ENCODE measurements at regions not wholly inside any gene's neighbourhood (a gene's known extent, or its start where the extent isn't known, plus 50 kb on each side); places are given as distances from the start of the nearest gene placed in this dataset.
A peak's percentile ranks its signal among the peaks of the same experiment; 100 is the strongest.

DNA sequence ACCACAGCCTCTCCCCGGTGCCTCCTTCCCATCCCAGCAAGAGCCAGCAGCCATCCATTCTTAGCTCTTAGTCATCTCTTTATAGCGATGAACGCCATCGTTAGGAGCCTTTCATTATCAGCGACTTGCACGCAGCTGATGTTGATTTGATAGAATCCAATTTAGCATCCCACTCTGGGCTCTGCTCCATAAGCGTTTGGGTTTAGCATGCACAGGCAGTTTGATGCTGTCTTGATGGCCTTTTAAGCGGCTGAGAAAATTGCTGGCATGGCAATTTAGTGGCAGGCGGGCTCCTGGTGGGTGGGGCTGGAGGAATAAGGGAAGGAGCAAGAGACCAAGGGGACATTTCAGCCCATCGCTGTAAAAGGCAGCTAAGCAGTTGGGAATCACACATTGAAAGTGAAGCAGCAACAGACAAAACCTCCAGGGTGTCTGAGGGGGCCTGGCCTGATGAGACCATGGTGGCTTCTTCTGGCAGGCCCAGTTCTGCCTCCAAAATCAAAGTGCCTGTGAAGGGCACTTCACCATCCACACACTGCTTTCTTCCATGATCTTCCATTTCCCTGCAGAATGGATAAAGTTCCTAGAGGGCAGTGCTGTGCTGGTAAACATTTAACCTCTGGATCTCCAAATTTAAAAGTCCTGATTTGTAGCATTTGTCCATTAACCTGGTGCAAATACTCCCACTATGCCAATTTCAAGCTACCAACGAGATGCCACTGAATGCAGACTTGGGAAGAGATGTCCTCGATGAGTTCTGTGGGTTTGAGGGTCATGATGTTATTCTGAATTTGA lies 107.8 kb upstream of the PLXNA4 start:
- no peak for FAIRE-seq

DNA sequence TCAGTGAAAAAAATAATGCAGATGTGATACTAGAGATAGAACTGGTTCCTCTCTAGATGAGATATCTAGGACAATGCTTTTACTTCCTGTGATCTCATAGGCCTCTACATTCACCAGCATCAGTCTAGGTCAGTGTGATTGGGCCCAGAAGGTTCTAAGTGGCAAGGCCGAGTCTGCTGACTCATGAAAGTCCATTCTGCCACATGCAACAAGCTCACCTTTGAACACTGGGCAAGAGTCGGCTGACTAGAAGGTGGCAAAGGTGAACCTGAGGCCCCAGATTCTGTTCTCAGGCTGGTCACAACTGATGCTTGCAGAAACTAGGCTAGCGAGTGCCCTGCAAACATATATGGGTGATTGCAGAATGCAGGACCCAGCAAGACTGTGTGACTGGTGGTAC lies 105.7 kb upstream of the PLXNA4 start:
- H3K9me1 ChIP-seq (ENCODE audit: control insufficient read depth, extremely low read depth, insufficient read depth, low read length), result no peaks in the 10 kb centered on the region
- no peak overlapping the region for H3K27ac ChIP-seq (ENCODE audit: control insufficient read depth, insufficient read depth, low read length)
- no peak overlapping the region for H3K9ac ChIP-seq (ENCODE audit: control insufficient read depth, extremely low read depth, insufficient read depth, low read length)
- H3K79me2 ChIP-seq (ENCODE audit: control insufficient read depth, insufficient read depth, low read length), result no peaks in the 10 kb centered on the region
- no peak for FAIRE-seq
- H3K27me3 ChIP-seq (ENCODE audit: control insufficient read depth, extremely low read depth, insufficient read depth, low read length), result no peaks in the 10 kb centered on the region
- dilution Hi-C loops (cut with MboI; ENCODE audit: extremely low pct_ligation_motif_present, low sequenced_read_pairs), result no loop called here
- no peak overlapping the region for H3K4me2 ChIP-seq (ENCODE audit: control insufficient read depth, extremely low read depth, insufficient read depth, low read depth, low read length)
- H2AFZ ChIP-seq (ENCODE audit: control insufficient read depth, low read length), result no peak overlapping the region
- no peak overlapping the region for H3K4me3 ChIP-seq (ENCODE audit: control insufficient read depth in 2 of 3, extremely low read depth in 1 of 3, insufficient read depth in 2 of 3, low read depth in 1 of 3, low read length in 3 of 3)
- no peak for DNase-seq (ENCODE audit: low read depth, low spot score)
- no peaks in the 10 kb centered on the region for H3K9me3 ChIP-seq (ENCODE audit: control insufficient read depth, low read depth, low read length)
- H4K20me1 ChIP-seq (ENCODE audit: control insufficient read depth, extremely low read depth, insufficient read depth, low read length), result no peaks in the 10 kb centered on the region
- TF ChIP-seq, protein P1, sequence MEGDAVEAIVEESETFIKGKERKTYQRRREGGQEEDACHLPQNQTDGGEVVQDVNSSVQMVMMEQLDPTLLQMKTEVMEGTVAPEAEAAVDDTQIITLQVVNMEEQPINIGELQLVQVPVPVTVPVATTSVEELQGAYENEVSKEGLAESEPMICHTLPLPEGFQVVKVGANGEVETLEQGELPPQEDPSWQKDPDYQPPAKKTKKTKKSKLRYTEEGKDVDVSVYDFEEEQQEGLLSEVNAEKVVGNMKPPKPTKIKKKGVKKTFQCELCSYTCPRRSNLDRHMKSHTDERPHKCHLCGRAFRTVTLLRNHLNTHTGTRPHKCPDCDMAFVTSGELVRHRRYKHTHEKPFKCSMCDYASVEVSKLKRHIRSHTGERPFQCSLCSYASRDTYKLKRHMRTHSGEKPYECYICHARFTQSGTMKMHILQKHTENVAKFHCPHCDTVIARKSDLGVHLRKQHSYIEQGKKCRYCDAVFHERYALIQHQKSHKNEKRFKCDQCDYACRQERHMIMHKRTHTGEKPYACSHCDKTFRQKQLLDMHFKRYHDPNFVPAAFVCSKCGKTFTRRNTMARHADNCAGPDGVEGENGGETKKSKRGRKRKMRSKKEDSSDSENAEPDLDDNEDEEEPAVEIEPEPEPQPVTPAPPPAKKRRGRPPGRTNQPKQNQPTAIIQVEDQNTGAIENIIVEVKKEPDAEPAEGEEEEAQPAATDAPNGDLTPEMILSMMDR (optimal IDR thresholded peaks at IDR 0.05 in 1 of 3, IDR thresholded peaks at IDR 0.05 in 1 of 3, conservative IDR thresholded peaks at IDR 0.05 in 1 of 3; ENCODE audit: extremely low read depth in 1 of 3, insufficient read depth in 2 of 3, low read length in 3 of 3), result no peak
- no peak for TF ChIP-seq EZH2 (IDR thresholded peaks at IDR 0.05; ENCODE audit: low read length)
- no peaks in the 10 kb centered on the region for H3K4me1 ChIP-seq (ENCODE audit: control insufficient read depth, extremely low read depth, insufficient read depth, low read length)
- no peaks in the 10 kb centered on the region for H3K36me3 ChIP-seq (ENCODE audit: control insufficient read depth in 2 of 2, extremely low read depth in 1 of 2, insufficient read depth in 2 of 2, low read length in 2 of 2)

More for the DNA sequence above, 107.8 kb upstream of the PLXNA4 start:
- Histone ChIP-seq H3K27me3 (ENCODE audit: control insufficient read depth, extremely low read depth, insufficient read depth, low read length) (peaks cover 4% of the 10 kb centered on the region), H3K4me2 (ENCODE audit: control insufficient read depth, extremely low read depth, insufficient read depth, low read depth, low read length) (no peak overlapping the region), H4K20me1 (ENCODE audit: control insufficient read depth, extremely low read depth, insufficient read depth, low read length) (no peaks in the 10 kb centered on the region), H3K79me2 (ENCODE audit: control insufficient read depth, insufficient read depth, low read length) (no peaks in the 10 kb centered on the region), H3K4me3 (ENCODE audit: control insufficient read depth in 2 of 3, extremely low read depth in 1 of 3, insufficient read depth in 2 of 3, low read depth in 1 of 3, low read length in 3 of 3) (no peak overlapping the region), H3K27ac (ENCODE audit: control insufficient read depth, insufficient read depth, low read length) (no peak overlapping the region), H3K36me3 (ENCODE audit: control insufficient read depth in 2 of 2, extremely low read depth in 1 of 2, insufficient read depth in 2 of 2, low read length in 2 of 2) (no peaks in the 10 kb centered on the region), H3K4me1 (ENCODE audit: control insufficient read depth, extremely low read depth, insufficient read depth, low read length) (no peaks in the 10 kb centered on the region), H3K9me1 (ENCODE audit: control insufficient read depth, extremely low read depth, insufficient read depth, low read length) (no peaks in the 10 kb centered on the region), H3K9me3 (ENCODE audit: control insufficient read depth, low read depth, low read length) (no peaks in the 10 kb centered on the region), H2AFZ (ENCODE audit: control insufficient read depth, low read length) (no peak overlapping the region), H3K9ac (ENCODE audit: control insufficient read depth, extremely low read depth, insufficient read depth, low read length) (no peak overlapping the region)
- no peak for DNase-seq (ENCODE audit: low read depth, low spot score)
- dilution Hi-C loops (cut with MboI; ENCODE audit: extremely low pct_ligation_motif_present, low sequenced_read_pairs), result no loop called here
- TF ChIP-seq, protein P1 (optimal IDR thresholded peaks at IDR 0.05 in 1 of 3, IDR thresholded peaks at IDR 0.05 in 1 of 3, conservative IDR thresholded peaks at IDR 0.05 in 1 of 3; ENCODE audit: extremely low read depth in 1 of 3, insufficient read depth in 2 of 3, low read length in 3 of 3), result peak in 1 of 3 experiments; percentile 6
- TF ChIP-seq EZH2 (IDR thresholded peaks at IDR 0.05; ENCODE audit: low read length), result no peak

All from keratinocyte (primary cell).